SK-N-SH treated with all-trans-retinoic acid at 6 μM for 48 hours (cell line): ENCODE measurements at regions not wholly inside any gene's neighbourhood (a gene's known extent, or its start where the extent isn't known, plus 50 kb on each side); places are given as distances from the start of the nearest gene placed in this dataset.

Source experiments
- ATAC-seq: fragments of 200-7000 bp; cut with Tn5 transposase; 3 replicates; pipeline ENCODE4 v1.9.1; 2020; ENCODE audit warnings: mild to moderate bottlenecking, moderate library complexity
- ARNTL ChIP-seq: fragments of 450-650 bp; formaldehyde crosslinking; IDR thresholded peaks from 2 replicates; pipeline ENCODE4 v1.5.0; 2020; ENCODE audit warnings: low read depth, mild to moderate bottlenecking, moderate library complexity, borderline replicate concordance
- BACH2 ChIP-seq: fragments of 250-450 bp; sonication (Bioruptor Pico); IDR thresholded peaks from 2 replicates; pipeline ENCODE4 v1.9.0; 2021; ENCODE audit warnings: mild to moderate bottlenecking, borderline replicate concordance
- CSDC2 ChIP-seq: fragments of 250-450 bp; sonication (Bioruptor Pico); IDR thresholded peaks from 2 replicates; pipeline ENCODE4 v1.5.0; 2020; ENCODE audit warnings: mild to moderate bottlenecking, moderate library complexity
- CSRNP3 ChIP-seq: fragments of 250-450 bp; sonication (Bioruptor Pico); IDR thresholded peaks from 2 replicates; pipeline ENCODE4 v1.5.1; 2021; ENCODE audit warnings: mild to moderate bottlenecking, moderate library complexity
- ESRRG ChIP-seq: fragments of 250-450 bp; sonication (Bioruptor Pico); IDR thresholded peaks from 2 replicates; pipeline ENCODE4 v1.6.1; 2021; ENCODE audit warnings: mild to moderate bottlenecking
- GLIS3 ChIP-seq: fragments of 250-450 bp; sonication (Bioruptor Pico); IDR thresholded peaks from 2 replicates; pipeline ENCODE4 v1.5.0; 2020; ENCODE audit warnings: mild to moderate bottlenecking, moderate library complexity
- ISL1 ChIP-seq: fragments of 250-450 bp; sonication (Bioruptor Pico); IDR thresholded peaks from 2 replicates; pipeline ENCODE4 v2.1.2; 2022; ENCODE audit warnings: mild to moderate bottlenecking, moderate library complexity
- OSR1 ChIP-seq: fragments of 250-450 bp; sonication (Bioruptor Pico); IDR thresholded peaks from 2 replicates; pipeline ENCODE4 v1.8.0; 2022; ENCODE audit warnings: moderate library complexity, mild to moderate bottlenecking, inconsistent platforms
- PATZ1 ChIP-seq: fragments of 250-450 bp; sonication (Bioruptor Pico); IDR thresholded peaks from 2 replicates; pipeline ENCODE4 v1.8.0; 2020; ENCODE audit warnings: mild to moderate bottlenecking, moderate library complexity, borderline replicate concordance
- POU6F1 ChIP-seq: fragments of 250-450 bp; sonication (Bioruptor Pico); IDR thresholded peaks from 2 replicates; pipeline ENCODE4 v1.8.0; 2021; ENCODE audit warnings: low read depth, mild to moderate bottlenecking, moderate library complexity, borderline replicate concordance
- PPARA ChIP-seq: fragments of 250-450 bp; sonication (Bioruptor Pico); IDR thresholded peaks from 2 replicates; pipeline ENCODE4 v1.5.0; 2020; ENCODE audit warnings: mild to moderate bottlenecking, borderline replicate concordance
- RARB ChIP-seq: fragments of 250-450 bp; sonication (Bioruptor Pico); IDR thresholded peaks from 2 replicates; pipeline ENCODE4 v1.8.0; 2021; ENCODE audit warnings: mild to moderate bottlenecking, moderate library complexity
- SNAI2 ChIP-seq: fragments of 250-450 bp; sonication (Bioruptor Pico); IDR thresholded peaks from 2 replicates; pipeline ENCODE4 v1.5.0; 2020; ENCODE audit warnings: mild to moderate bottlenecking, moderate library complexity
- TCF4 ChIP-seq: fragments of 250-450 bp; sonication (Bioruptor Pico); IDR thresholded peaks from 2 replicates; pipeline ENCODE4 v1.8.0; 2021; ENCODE audit warnings: mild to moderate bottlenecking, moderate library complexity, borderline replicate concordance
- TOX ChIP-seq: fragments of 250-450 bp; sonication (Bioruptor Pico); IDR thresholded peaks from 2 replicates; pipeline ENCODE4 v1.8.0; 2021; ENCODE audit warnings: mild to moderate bottlenecking, moderate library complexity, borderline replicate concordance
- TSHZ2 ChIP-seq: fragments of 250-450 bp; sonication (Bioruptor Pico); IDR thresholded peaks from 2 replicates; pipeline ENCODE4 v1.5.0; 2020; ENCODE audit warnings: mild to moderate bottlenecking, moderate library complexity
- ZFP3 ChIP-seq: fragments of 250-450 bp; sonication (Bioruptor Pico); IDR thresholded peaks from 2 replicates; pipeline ENCODE4 v1.5.0; 2020; ENCODE audit warnings: mild to moderate bottlenecking, moderate library complexity
- ZNF70 ChIP-seq: fragments of 450-650 bp; formaldehyde crosslinking; IDR thresholded peaks from 2 replicates; pipeline ENCODE4 v1.5.0; 2020; ENCODE audit warnings: mild to moderate bottlenecking, moderate library complexity
- ZNF8 ChIP-seq: fragments of 450-650 bp; formaldehyde crosslinking; IDR thresholded peaks from 2 replicates; pipeline ENCODE4 v1.5.0; 2020; ENCODE audit warnings: mild to moderate bottlenecking, moderate library complexity

- no peak for TF ChIP-seq ESRRG (CRISPR knock-in tag)
- TF ChIP-seq TSHZ2 (CRISPR knock-in tag): no peak
- TF ChIP-seq CSDC2 (CRISPR knock-in tag): no peak
- no peak for TF ChIP-seq ZNF8 (CRISPR knock-in tag)
- no peak for TF ChIP-seq ISL1 (CRISPR knock-in tag)
- TF ChIP-seq OSR1 (CRISPR knock-in tag): no peak
- no peak for TF ChIP-seq RARB (CRISPR knock-in tag)
- no peak for ATAC-seq
Observed at GRCh38 chr2:5598156-5598555, 94.0 kb upstream of the SOX11 start.

- ATAC-seq: no peak
- TF ChIP-seq CSRNP3 (CRISPR knock-in tag) (no peak), POU6F1 (no peak), ZNF8 (CRISPR knock-in tag) (no peak), ZNF70 (CRISPR knock-in tag) (no peak), CSDC2 (CRISPR knock-in tag) (no peak), ESRRG (CRISPR knock-in tag) (no peak), PATZ1 (CRISPR knock-in tag) (no peak), ZFP3 (no peak), PPARA (CRISPR knock-in tag) (no peak), TOX (CRISPR knock-in tag) (no peak)
- TF ChIP-seq, all 23 proteins: peak for 0
Observed at GRCh38 chr2:5609201-5609600, 83.0 kb upstream of the SOX11 start.

GRCh38 chr2:5612666-5613065 is 79.5 kb upstream of the SOX11 start:
- no peak for ATAC-seq
- TF ChIP-seq GLIS3 (no peak), TOX (CRISPR knock-in tag) (no peak), RARB (CRISPR knock-in tag) (no peak), CSDC2 (CRISPR knock-in tag) (no peak), TSHZ2 (CRISPR knock-in tag) (no peak), ISL1 (CRISPR knock-in tag) (no peak), CSRNP3 (CRISPR knock-in tag) (no peak), ARNTL (CRISPR knock-in tag) (no peak), ESRRG (CRISPR knock-in tag) (no peak), PATZ1 (CRISPR knock-in tag) (no peak), BACH2 (CRISPR knock-in tag) (no peak), ZFP3 (no peak), SNAI2 (CRISPR knock-in tag) (no peak), OSR1 (CRISPR knock-in tag) (no peak), TCF4 (CRISPR knock-in tag) (no peak), PPARA (CRISPR knock-in tag) (no peak), POU6F1 (no peak), ZNF8 (CRISPR knock-in tag) (no peak)
